Colonic mucosa (tissue), 4 donors: ENCODE measurements at regions not wholly inside any gene's neighbourhood (a gene's known extent, or its start where the extent isn't known, plus 50 kb on each side); places are given as distances from the start of the nearest gene placed in this dataset.

Experiments
- DNase-seq: peaks from one replicate; pipeline ENCODE4 v3.0.0-alpha.2; 2020
- H3K27ac ChIP-seq: fragments of 200-600 bp; one replicate; pipeline ENCODE4 v1.8.0; 2021
- H3K27me3 ChIP-seq: fragments of 200-600 bp; one replicate; pipeline ENCODE4 v1.8.0; 2021
- H3K36me3 ChIP-seq: fragments of 200-600 bp; one replicate; pipeline ENCODE4 v1.8.0; 2021
- H3K4me1 ChIP-seq: fragments of 200-600 bp; one replicate; pipeline ENCODE4 v1.8.0; 2021; ENCODE audit warnings: mild to moderate bottlenecking
- H3K4me3 ChIP-seq: fragments of 200-600 bp; one replicate; pipeline ENCODE4 v1.8.0; 2021
- H3K9ac ChIP-seq, 2 donors: one replicate each; pipeline ENCODE4 v1.7.0; 2013; ENCODE audit warnings: control low read depth in 2 of 2, low read depth in 2 of 2, low read length in 2 of 2
- H3K9me3 ChIP-seq: fragments of 200-600 bp; one replicate; pipeline ENCODE4 v1.8.0; 2021
- CTCF ChIP-seq: fragments of 200-600 bp; IDR thresholded peaks from one replicate; pipeline ENCODE4 v1.8.0; 2022; ENCODE audit warnings: antibody characterized with exemption, mild to moderate bottlenecking
- intact Hi-C: fragments of 100-400 bp; cut with DNase I; formaldehyde crosslinking; loops from one replicate; pipeline ENCODE4 v1.14.1; 2022
- donor health status: healthy.
- donor health status: DM: no; HTN: no; CAD: no.
- donor health status: DM: no; HTN: no; CAD: no.

- H3K4me1 ChIP-seq: no peaks in the 10 kb centered on the region
- no peak for TF ChIP-seq CTCF
- H3K4me3 ChIP-seq: no peak overlapping the region
- H3K36me3 ChIP-seq: no peaks in the 10 kb centered on the region
- intact Hi-C loops: no loop called here
- no peaks in the 10 kb centered on the region for H3K27me3 ChIP-seq
- no peaks in the 10 kb centered on the region for H3K9me3 ChIP-seq
- no peak overlapping the region for H3K27ac ChIP-seq
- H3K9ac ChIP-seq: no peak overlapping the region
- no peak for DNase-seq
These were observed 260.3 kb upstream of the IRX1 start for GRCh38 chr5:3335301-3335700.

GRCh38 chr5:3333836-3334235 is 261.8 kb upstream of the IRX1 start:
- no peak for DNase-seq
- H3K9me3 ChIP-seq: no peaks in the 10 kb centered on the region
- H3K4me1 ChIP-seq: no peaks in the 10 kb centered on the region
- H3K27me3 ChIP-seq: no peaks in the 10 kb centered on the region
- H3K4me3 ChIP-seq: no peak overlapping the region
- intact Hi-C loops: no loop called here
- H3K9ac ChIP-seq: no peak overlapping the region
- no peak for TF ChIP-seq CTCF
- no peak overlapping the region for H3K27ac ChIP-seq
- no peaks in the 10 kb centered on the region for H3K36me3 ChIP-seq

- Histone ChIP-seq H3K4me3 (no peak overlapping the region), H3K36me3 (no peaks in the 10 kb centered on the region), H3K9ac (no peak overlapping the region), H3K4me1 (no peaks in the 10 kb centered on the region), H3K9me3 (no peaks in the 10 kb centered on the region), H3K27ac (no peak overlapping the region), H3K27me3 (no peaks in the 10 kb centered on the region)
- DNase-seq: no peak
- intact Hi-C loops: no loop called here
- TF ChIP-seq CTCF: no peak
These were observed 262.5 kb upstream of the IRX1 start for GRCh38 chr5:3333105-3333504.

GRCh38 chr5:3331819-3332218 is 263.8 kb upstream of the IRX1 start:
- no peak overlapping the region for H3K9ac ChIP-seq
- no peaks in the 10 kb centered on the region for H3K36me3 ChIP-seq
- H3K9me3 ChIP-seq: no peaks in the 10 kb centered on the region
- intact Hi-C loops: no loop called here
- H3K4me1 ChIP-seq: no peaks in the 10 kb centered on the region
- no peaks in the 10 kb centered on the region for H3K27me3 ChIP-seq
- H3K27ac ChIP-seq: no peak overlapping the region
- DNase-seq: no peak
- TF ChIP-seq CTCF: no peak
- H3K4me3 ChIP-seq: no peak overlapping the region

- no peak for TF ChIP-seq CTCF
- H3K4me1 ChIP-seq: no peaks in the 10 kb centered on the region
- no peaks in the 10 kb centered on the region for H3K36me3 ChIP-seq
- H3K4me3 ChIP-seq: no peak overlapping the region
- no peaks in the 10 kb centered on the region for H3K9me3 ChIP-seq
- H3K9ac ChIP-seq: no peak overlapping the region
- intact Hi-C loops: no loop called here
- no peak overlapping the region for H3K27ac ChIP-seq
- no peak for DNase-seq
- H3K27me3 ChIP-seq: no peaks in the 10 kb centered on the region
These were observed 265.2 kb upstream of the IRX1 start for GRCh38 chr5:3330442-3330841.

- no peaks in the 10 kb centered on the region for H3K9me3 ChIP-seq
- H3K9ac ChIP-seq: no peak overlapping the region
- H3K4me1 ChIP-seq: no peaks in the 10 kb centered on the region
- no peak for DNase-seq
- H3K27ac ChIP-seq: no peak overlapping the region
- no peaks in the 10 kb centered on the region for H3K27me3 ChIP-seq
- no peaks in the 10 kb centered on the region for H3K36me3 ChIP-seq
- no peak for TF ChIP-seq CTCF
- intact Hi-C loops: no loop called here
- no peak overlapping the region for H3K4me3 ChIP-seq
These were observed 266.2 kb upstream of the IRX1 start for GRCh38 chr5:3329427-3329826.
